PC-9 (cell line): ENCODE measurements at regions not wholly inside any gene's neighbourhood (a gene's known extent, or its start where the extent isn't known, plus 50 kb on each side); places are given as distances from the start of the nearest gene placed in this dataset.

ENCODE experiments used
- BruUV-seq: library from RNA; stranded (reverse); fragments of 400-500 nt; replicated peaks from 2 replicates; lab custom pipeline; 2021; lab: Mats Ljungman, UMichigan
- CTCF ChIA-PET: fragments of 300-600 bp; sonication (Branson Sonifier 250); formaldehyde crosslinking; loops from one replicate; lab custom pipeline; 2022; ENCODE audit warnings: antibody characterized with exemption; lab: Charles Lee
- POLR2A ChIA-PET: fragments of 300-600 bp; sonication (Branson Sonifier 250); formaldehyde crosslinking; loops from one replicate; lab custom pipeline; 2022; ENCODE audit warnings: antibody characterized with exemption; ENCODE audit not compliant: unreplicated experiment; lab: Charles Lee
- DNase-seq, 2 experiments: peaks; one replicate each; pipeline versions ENCODE4 v3.0.0 to v3.0.0-alpha.2; 2015 to 2022; ENCODE audit warnings: mixed read lengths in 1 of 2
- H2AFZ ChIP-seq: fragments of 200-600 bp; sonication (generic); 2 replicates; pipeline ENCODE4 v1.8.1; 2017; ENCODE audit warnings: antibody characterized with exemption
- H3F3A ChIP-seq: fragments of 200-600 bp; sonication (generic); 2 replicates; pipeline ENCODE4 v1.8.1; 2017; ENCODE audit warnings: antibody characterized with exemption, mild to moderate bottlenecking, low read depth; ENCODE audit not compliant: insufficient read depth
- H3K27ac ChIP-seq: fragments of 200-600 bp; sonication (generic); 2 replicates; pipeline ENCODE4 v1.6.1; 2016; ENCODE audit warnings: mixed run types
- H3K27me3 ChIP-seq: fragments of 200-600 bp; sonication (generic); 2 replicates; pipeline ENCODE4 v1.6.1; 2016; ENCODE audit warnings: low read depth, mixed run types; ENCODE audit not compliant: insufficient read depth
- H3K36me3 ChIP-seq: fragments of 200-600 bp; sonication (generic); 2 replicates; pipeline ENCODE4 v1.6.1; 2016; ENCODE audit warnings: low read depth, mixed run types
- H3K4me1 ChIP-seq: fragments of 200-600 bp; sonication (generic); replicated peaks from 2 replicates; pipeline ENCODE4 v1.6.1; 2016; ENCODE audit warnings: mixed run types; ENCODE audit not compliant: insufficient read depth
- H3K4me2 ChIP-seq: fragments of 200-600 bp; sonication (generic); 2 replicates; pipeline ENCODE4 v1.6.1; 2017; ENCODE audit warnings: mixed run types
- H3K4me3 ChIP-seq: fragments of 200-600 bp; sonication (generic); 2 replicates; pipeline ENCODE4 v1.6.1; 2016; ENCODE audit warnings: mixed run types
- H3K79me2 ChIP-seq: fragments of 200-600 bp; sonication (generic); 2 replicates; pipeline ENCODE4 v1.6.1; 2017; ENCODE audit warnings: low read depth, mixed run types
- H3K9me2 ChIP-seq: fragments of 200-600 bp; sonication (generic); 2 replicates; pipeline ENCODE4 v1.8.1; 2017; ENCODE audit warnings: mild to moderate bottlenecking; ENCODE audit not compliant: insufficient read depth
- H3K9me3 ChIP-seq: fragments of 200-600 bp; sonication (generic); 2 replicates; pipeline ENCODE4 v1.8.1; 2016; ENCODE audit warnings: low read depth; ENCODE audit not compliant: insufficient read depth
- H4K20me1 ChIP-seq: fragments of 200-600 bp; sonication (generic); 2 replicates; pipeline ENCODE4 v1.8.1; 2017; ENCODE audit not compliant: insufficient read depth
- CTCF ChIP-seq: fragments of 200-600 bp; sonication (generic); conservative IDR thresholded peaks from 2 replicates; pipeline ENCODE4 v1.6.1; 2017; ENCODE audit warnings: mixed run types, antibody characterized with exemption, mild to moderate bottlenecking, moderate library complexity
- EZH2 ChIP-seq: fragments of 200-600 bp; sonication (generic); IDR thresholded peaks from 2 replicates; pipeline ENCODE4 v1.8.0; 2017; ENCODE audit warnings: antibody characterized with exemption, low read depth
- intact Hi-C: fragments of 100-400 bp; cut with micrococcal nuclease; formaldehyde crosslinking; loops from one replicate; pipeline ENCODE4 v1.10.0; 2022; ENCODE audit not compliant: unreplicated experiment

GRCh38 chr18:48467231-48467630, 58.0 kb upstream of the ZBTB7C start:
- H4K20me1 ChIP-seq: no peaks in the 10 kb centered on the region
- intact Hi-C loops: loop anchor here (5.0 kb wide), 1 partner anchor 445 kb away; no protein-coding TSS in a partner anchor
- no TSS peak for BruUV-seq
- H3F3A ChIP-seq: no peaks in the 10 kb centered on the region
- CTCF ChIA-PET: no interaction called here
- no peaks in the 10 kb centered on the region for H3K4me1 ChIP-seq
- no peak for DNase-seq
- TF ChIP-seq EZH2 (no peak), CTCF (no peak)
- H3K27me3 ChIP-seq: no peaks in the 10 kb centered on the region
- H3K4me3 ChIP-seq: no peak overlapping the region
- H3K79me2 ChIP-seq: no peaks in the 10 kb centered on the region
- H2AFZ ChIP-seq: no peak overlapping the region
- POLR2A ChIA-PET: no interaction called here
- H3K27ac ChIP-seq: no peak overlapping the region
- no peaks in the 10 kb centered on the region for H3K9me3 ChIP-seq
- H3K36me3 ChIP-seq: no peaks in the 10 kb centered on the region
- 0 out of 2 replicates have a peak, but pooled peaks cover 3% of the 10 kb centered on the region for H3K9me2 ChIP-seq
- H3K4me2 ChIP-seq: no peak overlapping the region

GRCh38 chr18:48462510-48462909, 53.3 kb upstream of the ZBTB7C start:
- DNase-seq: no peak
- Histone ChIP-seq H3K36me3 (no peaks in the 10 kb centered on the region), H3K4me1 (peaks cover 21% of the 10 kb centered on the region), H3K27ac (no peak overlapping the region), H3K9me3 (0 out of 2 replicates have a peak, but pooled peaks cover 5% of the 10 kb centered on the region), H3K9me2 (0 out of 2 replicates have a peak, but pooled peaks cover 3% of the 10 kb centered on the region), H3F3A (peaks cover 17% of the 10 kb centered on the region), H4K20me1 (no peaks in the 10 kb centered on the region), H3K4me3 (no peak overlapping the region), H3K4me2 (no peak overlapping the region), H2AFZ (no peak overlapping the region), H3K27me3 (no peaks in the 10 kb centered on the region), H3K79me2 (no peaks in the 10 kb centered on the region)
- no TSS peak for BruUV-seq
- ChIA-PET POLR2A (no interaction called here), CTCF (interaction anchor here (1.4 kb wide), 1 partner anchor 17 kb away, joined by 3 read pairs; no protein-coding TSS in a partner anchor)
- intact Hi-C loops: no loop called here
- TF ChIP-seq EZH2 (no peak), CTCF (no peak)

- Histone ChIP-seq H3K36me3 (no peaks in the 10 kb centered on the region), H3K4me1 (peaks cover 36% of the 10 kb centered on the region), H4K20me1 (no peaks in the 10 kb centered on the region), H3K27ac (peak overlapping the region; percentile 21; the same call in 1 of the 2 replicates), H3K79me2 (no peaks in the 10 kb centered on the region), H3K4me3 (no peak overlapping the region), H3K4me2 (peak overlapping the region; percentile 23), H3F3A (peaks cover 30% of the 10 kb centered on the region), H3K9me3 (0 out of 2 replicates have a peak, but pooled peaks cover 5% of the 10 kb centered on the region), H2AFZ (no peak overlapping the region), H3K9me2 (0 out of 2 replicates have a peak, but pooled peaks cover 3% of the 10 kb centered on the region), H3K27me3 (no peaks in the 10 kb centered on the region)
- no TSS peak for BruUV-seq
- peak in 1 of 2 experiments; percentile 79 for DNase-seq
- ChIA-PET POLR2A (no interaction called here), CTCF (interaction anchor here (0.5 kb wide), 1 partner anchor 280 kb away, joined by 3 read pairs; no protein-coding TSS in a partner anchor)
- intact Hi-C loops: no loop called here
- TF ChIP-seq EZH2 (no peak), CTCF (no peak)
These were observed 51.9 kb upstream of the ZBTB7C start for GRCh38 chr18:48460929-48461583.
